ENCODE measurements at regions not wholly inside any gene's neighbourhood (a gene's known extent, or its start where the extent isn't known, plus 50 kb on each side); places are given as distances from the start of the nearest gene placed in this dataset.
"Not testable (repeated sequence)": the region's sequence is repeated elsewhere in the genome, so short reads cannot be mapped to it uniquely, and the experiment has no call there.

DNA sequence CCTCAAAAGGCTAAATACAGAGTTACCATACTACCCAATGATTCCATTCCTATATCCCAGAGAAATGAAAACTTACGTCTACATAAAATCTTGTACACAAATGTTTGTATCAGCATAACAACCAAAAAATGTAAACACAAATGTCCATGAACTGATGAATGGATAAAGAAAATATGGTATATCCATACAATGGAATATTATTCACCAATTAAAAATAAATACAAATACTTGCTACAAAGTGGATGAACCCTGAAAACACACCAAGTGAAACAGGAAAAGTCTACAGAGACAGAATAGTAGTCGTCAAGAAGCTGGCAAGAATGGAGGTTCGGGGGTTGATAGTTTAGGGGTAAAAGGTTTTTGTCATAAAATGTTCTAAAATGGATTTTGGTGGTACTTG, 54.0 kb upstream of the ANKRD28 start:
- DNase-seq (ENCODE audit: extremely low spot score, insufficient read length, low read depth) (no peak), FAIRE-seq (no peak)

DNA sequence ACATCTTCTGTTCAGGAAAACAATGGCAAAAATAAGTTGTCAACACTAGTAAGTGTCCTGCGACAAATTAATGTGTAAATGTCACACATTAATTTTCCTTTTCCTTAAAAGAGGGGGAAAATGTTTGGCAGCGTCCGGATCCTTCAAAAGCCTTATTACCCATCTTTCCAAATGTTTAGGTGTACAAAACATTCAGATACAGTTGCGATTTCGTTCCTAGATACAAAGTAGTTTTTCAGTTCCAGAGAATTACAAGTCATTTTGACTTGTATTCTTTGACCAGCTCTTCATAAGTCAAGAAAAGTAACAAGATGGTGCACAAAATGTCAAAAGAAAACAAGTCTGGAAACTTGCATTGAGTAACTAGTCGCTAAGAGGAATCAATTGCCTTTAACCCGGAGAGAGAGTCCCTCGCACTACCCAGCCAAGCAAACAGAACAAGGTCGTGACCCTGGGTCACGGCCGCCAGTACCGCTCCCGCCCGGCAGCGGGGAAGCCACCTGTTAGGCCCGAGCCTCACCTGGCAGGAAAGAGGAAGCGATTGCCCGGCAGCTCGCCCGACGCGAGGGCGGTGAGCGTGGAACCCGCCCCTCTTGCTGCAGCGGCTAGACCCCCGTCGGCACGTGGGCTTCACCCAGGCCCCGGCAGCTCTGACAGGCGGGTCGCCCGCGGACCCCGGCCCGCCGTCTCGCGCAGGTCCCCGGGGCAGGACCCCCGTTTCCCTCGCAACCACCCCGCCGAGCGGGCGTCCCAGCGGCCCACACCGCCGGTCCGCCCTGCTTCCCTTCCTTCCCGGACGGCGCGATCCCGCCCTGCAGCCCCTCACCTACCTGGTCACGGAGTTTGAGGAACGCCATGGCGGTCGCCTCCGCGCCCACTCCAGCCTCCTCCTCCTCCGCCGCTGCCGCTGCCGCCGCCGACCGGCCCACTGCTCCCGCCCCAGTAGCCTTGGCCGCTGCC, 61.0 kb upstream of the ANKRD28 start:
- DNase-seq (ENCODE audit: extremely low spot score, insufficient read length, low read depth) = peak; percentile 40
- peak; percentile 83 for FAIRE-seq

DNA sequence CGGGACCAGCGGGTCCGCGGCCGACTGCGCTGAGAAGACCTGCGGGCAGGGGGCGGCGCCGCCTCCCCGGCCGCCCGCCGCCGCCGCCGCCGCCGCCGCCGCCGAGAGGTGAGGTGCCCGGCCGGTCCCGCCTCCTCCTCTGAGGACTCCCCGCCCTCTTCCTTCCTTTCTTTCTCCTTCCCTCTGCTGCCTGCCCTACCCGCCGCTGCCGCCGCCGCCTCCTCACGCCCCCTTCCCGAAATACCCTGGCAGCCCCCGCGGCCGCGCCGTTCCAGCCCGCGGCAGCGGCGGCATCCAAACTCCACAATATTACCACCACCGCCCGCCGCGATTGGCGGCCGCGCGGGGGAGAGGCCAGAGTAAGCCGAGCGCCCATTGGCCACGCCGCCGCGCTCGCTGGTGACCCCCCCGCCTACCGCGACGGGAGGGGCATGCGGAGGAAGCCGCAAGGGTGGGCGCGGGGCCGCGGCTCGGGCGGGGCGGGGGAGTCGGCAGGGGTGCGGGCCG, 61.8 kb upstream of the ANKRD28 start:
- peak; percentile 63 for FAIRE-seq
- peak; percentile 78 for DNase-seq (ENCODE audit: extremely low spot score, insufficient read length, low read depth)

DNA sequence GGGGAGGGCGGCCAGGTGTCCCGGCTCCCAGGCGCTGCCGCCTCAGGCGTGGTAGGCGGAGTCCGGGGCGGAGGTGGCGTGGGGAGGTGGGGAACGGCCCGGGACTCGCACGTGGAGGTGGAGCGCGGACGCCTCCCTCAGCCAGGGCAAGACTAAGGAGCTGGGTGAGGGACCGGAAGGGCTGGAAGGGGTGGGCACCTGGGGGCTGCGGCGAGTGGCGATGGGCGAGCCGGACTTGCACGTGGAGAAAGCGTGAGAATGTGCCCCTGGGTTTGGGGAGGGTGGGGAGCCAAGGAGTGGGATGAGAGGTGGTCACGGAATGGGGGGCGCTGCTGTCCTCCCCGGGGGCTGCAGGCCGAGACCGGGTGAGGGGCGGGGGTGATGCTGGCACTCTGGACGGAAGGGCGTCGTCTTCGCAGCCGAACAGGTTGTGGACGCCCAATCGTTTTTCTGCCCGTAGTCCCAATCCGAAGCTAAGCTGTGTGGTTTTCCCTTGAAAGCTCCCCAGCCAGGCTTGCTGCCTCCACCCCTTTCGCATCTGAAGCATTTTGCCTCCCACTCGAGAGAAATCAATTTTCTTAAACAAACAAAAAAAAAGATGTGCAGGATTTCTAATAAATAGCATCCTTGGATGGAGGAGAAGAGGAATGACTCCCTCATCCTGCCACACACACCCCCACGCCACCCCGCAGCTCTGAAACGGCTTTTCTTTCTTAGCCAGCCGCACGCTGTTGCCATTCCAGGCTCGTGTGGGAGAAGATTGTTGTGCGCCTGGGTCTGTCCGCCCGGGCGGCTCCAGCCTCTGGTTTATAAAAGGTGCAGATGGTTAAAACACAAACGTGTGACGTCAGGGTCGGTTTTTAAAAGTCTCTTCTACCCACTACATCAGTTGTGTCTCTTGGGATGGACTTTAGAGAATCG, 62.5 kb upstream of the ANKRD28 start:
- FAIRE-seq (no peak), DNase-seq (ENCODE audit: extremely low spot score, insufficient read length, low read depth) (no peak)

DNA sequence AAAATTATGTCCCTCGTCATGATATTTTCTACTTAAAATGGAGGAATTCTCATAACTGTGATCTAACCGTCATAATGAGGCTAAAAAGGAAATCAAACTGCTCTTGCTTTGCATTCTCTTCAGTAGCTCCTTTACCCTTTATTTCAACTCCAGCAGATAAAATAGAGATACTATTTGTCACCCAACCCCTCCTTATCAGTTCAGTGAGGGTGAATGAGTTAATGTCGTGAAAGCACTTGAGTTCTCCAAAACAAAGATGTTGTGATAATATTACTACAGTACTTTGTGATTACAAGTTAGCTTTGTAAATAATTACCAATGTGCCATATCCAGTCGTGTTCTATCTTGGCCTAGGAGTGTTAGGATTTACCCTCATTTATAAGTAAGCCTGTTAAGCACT, 63.4 kb upstream of the ANKRD28 start:
- no peak for FAIRE-seq
- DNase-seq (ENCODE audit: extremely low spot score, insufficient read length, low read depth) = no peak

DNA sequence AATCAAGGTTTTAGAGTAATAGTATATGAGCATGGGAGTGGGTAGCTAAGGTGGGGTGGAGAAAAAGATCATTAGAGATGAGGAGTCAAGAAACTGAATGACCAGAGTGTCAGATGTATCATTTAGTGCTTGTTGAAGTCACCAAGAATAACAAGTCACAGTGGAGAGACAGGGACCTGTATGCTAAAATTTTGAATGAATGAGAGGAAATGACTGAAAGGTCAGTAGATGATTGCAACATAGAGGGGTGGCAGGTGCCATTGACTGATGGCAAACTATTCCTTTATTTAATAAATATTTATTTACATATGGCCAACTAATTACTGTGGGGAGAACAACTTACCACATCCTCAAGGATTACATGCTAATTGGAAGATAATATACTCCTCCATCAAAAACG, 75.0 kb upstream of the ANKRD28 start:
- DNase-seq (ENCODE audit: extremely low spot score, insufficient read length, low read depth) (no peak), FAIRE-seq (no peak)

DNA sequence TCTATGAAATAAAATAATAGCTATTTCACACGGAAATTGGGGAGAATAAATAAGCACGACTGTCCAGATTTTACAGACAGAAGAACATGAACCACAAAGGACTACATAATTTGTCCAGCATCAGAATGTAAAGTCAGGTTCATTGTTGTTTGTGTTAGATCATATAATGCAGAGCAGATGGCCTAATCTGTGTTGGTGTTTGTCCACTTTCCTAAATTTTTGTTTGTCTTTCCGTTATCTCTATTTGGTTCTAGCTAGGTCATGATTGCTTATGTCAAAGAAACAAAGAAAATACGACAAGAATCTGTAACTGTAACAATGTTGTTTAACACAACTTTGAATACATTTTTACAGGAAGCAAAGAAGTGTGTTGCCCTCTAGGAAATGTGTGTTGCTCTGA, 75.6 kb upstream of the ANKRD28 start:
- DNase-seq (ENCODE audit: extremely low spot score, insufficient read length, low read depth) = no peak
- no peak for FAIRE-seq

DNA sequence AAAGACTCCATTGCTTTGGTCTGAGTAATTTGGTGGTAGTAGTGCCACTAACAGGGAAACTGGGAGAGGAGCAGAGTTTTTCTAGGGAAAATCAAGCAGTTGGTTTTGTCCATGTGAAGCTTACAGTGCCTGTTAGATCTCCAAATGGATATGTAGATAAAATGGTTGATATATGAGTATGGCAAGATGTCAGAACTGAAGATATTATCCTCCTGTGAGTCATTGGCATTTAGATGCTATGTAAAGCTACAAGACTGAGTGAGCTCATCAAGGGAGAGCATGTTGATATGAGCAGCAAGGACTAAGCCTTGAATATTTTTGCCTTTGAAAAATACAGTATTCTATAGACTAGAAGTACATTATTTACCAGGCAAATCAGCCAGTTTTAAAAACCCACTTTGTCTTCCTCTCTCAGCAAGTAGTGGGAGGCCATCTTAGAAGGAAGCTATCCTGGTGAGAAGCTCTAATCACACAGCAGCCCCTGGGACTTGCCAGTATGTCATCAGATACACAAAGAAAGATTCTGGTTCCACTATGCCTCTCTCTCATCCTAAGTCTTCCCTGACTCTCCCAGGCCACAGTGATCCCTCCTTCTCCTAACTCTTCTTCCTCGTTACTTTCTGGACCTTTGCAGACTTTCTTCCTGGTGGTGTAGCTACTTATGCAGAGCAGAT, 77.4 kb upstream of the ANKRD28 start:
- DNase-seq (ENCODE audit: extremely low spot score, insufficient read length, low read depth) (no peak), FAIRE-seq (no peak)

DNA sequence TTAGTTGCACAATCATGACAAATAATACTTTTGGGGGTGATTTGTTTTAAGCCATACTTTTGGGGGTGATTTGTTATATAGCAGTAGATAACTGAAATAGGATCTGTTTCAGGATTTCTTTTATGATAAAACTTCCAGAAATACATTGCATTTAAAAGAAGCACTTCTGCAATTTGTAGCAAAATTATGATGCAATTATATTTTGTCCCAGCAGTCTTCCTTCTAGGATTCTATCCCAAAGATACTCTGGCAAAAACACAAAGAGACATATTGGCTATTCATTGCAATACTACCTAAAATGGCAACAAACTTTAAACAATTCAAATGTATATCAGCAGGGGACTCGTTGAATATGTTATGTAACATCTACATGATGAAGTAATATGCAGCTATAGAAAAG, 78.9 kb upstream of the ANKRD28 start:
- no peak for FAIRE-seq
- no peak for DNase-seq (ENCODE audit: extremely low spot score, insufficient read length, low read depth)

DNA sequence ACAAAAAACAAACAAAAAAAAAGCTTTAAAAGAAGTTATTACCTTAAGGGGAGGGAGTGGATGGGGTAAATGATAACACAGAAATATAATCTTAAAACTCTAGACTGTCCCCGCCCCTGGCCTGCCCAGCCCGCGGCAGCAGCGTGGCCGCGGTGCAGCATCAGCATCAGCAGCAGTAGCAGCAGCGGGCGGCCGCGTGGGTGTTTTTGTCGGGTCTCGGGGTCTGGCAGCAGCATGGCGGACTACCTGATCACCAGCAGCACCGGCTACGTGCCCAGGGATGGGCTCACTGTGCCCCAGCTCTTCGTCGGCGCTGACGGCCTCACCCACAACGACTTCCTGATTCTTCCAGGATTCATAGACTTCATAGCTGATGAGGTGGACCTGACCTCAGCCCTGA, 80.0 kb upstream of the ANKRD28 start:
- no peak for DNase-seq (ENCODE audit: extremely low spot score, insufficient read length, low read depth)
- no peak for FAIRE-seq

DNA sequence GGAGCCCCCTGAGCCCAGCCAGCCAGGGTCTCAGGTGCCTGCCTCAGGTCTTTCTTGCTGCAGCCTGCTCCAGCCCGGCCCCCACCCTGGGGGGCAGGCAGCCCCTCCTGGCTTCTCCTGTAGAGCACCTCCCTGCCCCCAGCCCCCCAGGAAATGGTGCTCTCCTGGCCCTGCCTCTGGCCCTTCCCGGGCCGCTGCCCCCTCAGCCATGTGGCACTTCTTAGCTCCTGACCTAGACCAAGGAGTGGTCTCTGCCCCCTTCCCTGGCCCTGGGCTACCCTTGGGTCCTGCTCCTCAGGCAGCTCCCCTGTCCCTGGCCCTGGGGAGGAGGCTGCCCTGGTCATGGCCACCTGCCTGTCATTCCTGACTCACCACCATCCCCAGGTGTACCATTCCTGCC, 82.0 kb upstream of the ANKRD28 start:
- DNase-seq (ENCODE audit: extremely low spot score, insufficient read length, low read depth); FAIRE-seq: not testable (repeated sequence)

DNA sequence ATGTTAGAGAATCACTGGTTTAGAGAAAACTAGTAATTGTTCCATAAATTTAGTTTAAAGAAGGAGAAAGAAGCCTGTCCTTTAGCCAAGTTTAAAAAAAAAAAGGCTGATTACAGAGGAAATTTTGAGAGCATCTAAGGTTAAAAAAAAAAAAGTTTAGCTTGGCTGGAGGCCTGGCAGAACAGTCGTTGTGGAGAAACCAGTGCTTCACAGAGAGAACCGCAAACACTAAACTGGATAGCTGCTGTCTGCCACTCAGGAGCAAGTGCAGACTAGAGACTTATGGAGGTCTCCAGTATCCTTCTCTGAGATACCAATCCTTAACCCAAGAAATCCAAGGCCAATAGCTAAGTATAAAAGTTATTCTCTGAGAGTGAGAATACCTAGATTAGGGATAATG, 84.8 kb upstream of the ANKRD28 start:
- no peak for FAIRE-seq
- no peak for DNase-seq (ENCODE audit: extremely low spot score, insufficient read length, low read depth)

DNA sequence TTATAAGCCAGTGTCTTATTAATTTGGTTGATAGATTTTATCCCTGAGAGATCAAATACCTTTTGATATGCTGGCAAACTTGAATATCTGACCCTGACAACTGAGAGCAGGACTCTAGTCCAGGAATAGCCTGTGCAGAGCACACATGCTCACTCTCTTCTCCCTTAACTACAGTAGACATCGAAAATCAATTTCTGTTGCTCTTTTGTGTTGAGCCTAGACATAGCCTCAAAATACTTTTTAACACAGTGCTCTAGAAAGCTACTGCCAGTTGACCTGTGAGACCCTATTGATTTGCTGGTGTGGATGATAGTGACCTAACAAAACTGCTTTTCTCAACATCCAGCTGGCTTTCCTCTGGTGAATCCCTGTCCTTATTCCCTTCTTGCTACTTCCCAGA, 86.4 kb upstream of the ANKRD28 start:
- FAIRE-seq = no peak
- no peak for DNase-seq (ENCODE audit: extremely low spot score, insufficient read length, low read depth)

DNA sequence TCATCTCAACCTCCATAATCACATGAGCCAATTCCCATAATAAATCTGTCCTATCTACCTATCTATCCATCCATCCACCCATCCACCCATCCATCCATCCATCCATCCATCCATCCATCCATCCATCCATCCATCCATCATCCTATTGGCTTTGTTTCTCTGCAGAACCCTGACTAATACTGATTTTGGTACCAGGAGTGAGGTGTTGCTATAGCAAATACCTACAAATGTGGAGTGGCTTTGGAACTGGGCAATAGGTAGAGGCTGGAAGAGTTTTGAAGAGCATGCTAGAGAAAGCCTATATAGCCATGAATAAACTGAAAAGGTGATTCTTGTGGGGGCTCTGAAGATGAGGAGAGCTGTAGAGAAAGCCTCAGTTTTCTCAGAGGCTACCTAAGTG, 88.7 kb upstream of the ANKRD28 start:
- FAIRE-seq (no peak), DNase-seq (ENCODE audit: extremely low spot score, insufficient read length, low read depth) (no peak)

DNA sequence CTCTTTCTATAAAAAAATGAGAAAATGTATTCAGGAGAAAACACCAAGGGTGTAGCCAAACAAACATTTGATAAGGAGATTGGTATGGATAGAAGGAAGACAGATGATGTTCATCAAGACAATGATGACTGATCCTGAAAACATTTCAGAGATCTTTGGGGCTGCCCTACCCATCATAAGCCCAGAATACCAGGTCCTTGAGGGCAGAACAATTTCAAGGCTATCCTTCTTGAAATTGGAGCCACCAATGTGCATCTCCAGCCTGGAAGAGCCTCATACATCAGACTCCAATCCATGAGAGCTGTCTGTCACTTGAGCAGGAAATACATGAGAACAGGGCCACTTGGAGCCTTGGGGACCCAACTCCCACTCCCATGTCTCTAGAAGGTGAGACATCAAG, 89.5 kb upstream of the ANKRD28 start:
- no peak for DNase-seq (ENCODE audit: extremely low spot score, insufficient read length, low read depth)
- FAIRE-seq = no peak

DNA sequence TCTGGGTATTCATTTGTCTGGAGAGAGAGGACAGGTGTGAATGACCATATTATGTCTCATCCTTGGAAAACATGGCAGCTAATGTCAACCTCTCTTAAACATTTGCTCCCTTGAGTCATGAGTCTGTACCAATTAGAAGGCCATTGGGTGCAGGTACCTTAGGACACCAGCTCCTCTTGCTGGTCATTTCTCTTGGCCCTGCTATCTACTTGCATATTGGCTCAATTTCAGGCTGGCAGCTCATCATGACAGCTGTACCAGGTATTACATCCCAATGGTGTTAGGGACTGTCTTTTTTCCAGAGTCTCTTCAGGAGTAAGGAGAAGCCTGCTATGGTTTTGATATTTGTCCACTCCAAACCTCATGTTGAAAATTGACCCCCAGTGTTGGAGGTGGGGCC, 92.2 kb upstream of the ANKRD28 start:
- FAIRE-seq (no peak), DNase-seq (ENCODE audit: extremely low spot score, insufficient read length, low read depth) (no peak)

DNA sequence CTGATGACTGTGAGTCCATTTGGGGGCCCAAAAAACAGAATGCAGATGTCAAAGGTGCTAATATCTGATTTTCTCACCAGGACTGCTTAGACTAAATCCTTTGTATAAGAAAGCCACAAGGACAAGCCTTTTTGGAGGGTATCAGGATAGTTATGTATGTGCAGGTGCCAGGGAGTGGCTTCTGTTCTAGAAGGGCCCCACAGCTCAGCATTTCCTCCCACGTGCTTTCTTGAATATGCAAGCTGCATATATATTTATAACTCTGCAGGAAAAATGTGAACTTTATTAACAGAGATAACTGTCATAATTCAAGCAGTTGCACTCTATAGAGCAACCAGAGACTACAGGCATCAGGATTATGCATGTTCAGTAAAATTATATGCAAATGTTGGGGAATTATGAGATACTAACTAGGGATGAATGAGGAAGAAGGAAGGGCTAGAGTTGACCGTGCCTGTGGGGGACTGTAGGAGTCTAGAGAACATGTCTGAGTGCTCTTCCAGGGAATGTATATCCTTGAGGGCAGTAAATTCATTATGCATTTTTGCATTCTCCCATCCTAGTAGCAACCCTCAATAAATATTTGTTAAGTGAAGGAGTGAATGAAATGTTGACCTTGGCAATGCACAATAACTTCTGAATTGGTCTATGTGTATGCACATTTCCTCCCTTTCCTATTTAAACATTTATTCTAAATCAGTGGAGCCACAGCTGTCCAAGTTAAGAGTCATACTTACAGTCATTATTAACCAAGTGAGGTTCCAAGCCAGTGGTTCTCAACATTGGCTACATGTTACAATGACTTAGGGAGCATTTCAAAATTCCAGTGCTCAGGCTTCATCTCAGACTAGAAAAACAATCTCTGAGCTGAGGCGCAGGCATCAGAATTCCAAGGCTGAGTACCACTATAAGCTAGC, 94.8 kb upstream of the ANKRD28 start:
- no peak for DNase-seq (ENCODE audit: extremely low spot score, insufficient read length, low read depth)

DNA sequence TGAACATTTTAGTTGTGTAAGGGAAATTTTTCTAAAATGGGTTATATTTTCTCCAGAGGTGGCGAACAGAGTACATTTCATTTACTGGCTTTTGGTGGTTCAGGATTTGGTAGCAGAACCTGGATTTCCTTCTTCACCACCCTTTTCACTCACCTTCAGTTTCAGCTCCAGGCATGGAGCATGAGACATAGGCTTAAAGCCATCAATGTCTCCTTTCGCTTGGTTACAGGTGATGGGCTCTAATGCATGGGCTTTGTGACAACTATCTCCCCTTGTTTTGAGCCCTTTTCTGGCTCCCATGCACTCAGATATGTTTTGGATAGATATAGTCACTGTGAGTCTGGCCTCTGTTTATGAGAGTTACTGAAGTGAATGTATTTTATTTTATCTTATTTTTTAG, 96.6 kb upstream of the ANKRD28 start:
- no peak for DNase-seq (ENCODE audit: extremely low spot score, insufficient read length, low read depth)
- FAIRE-seq = no peak

More for the DNA sequence above, 94.8 kb upstream of the ANKRD28 start:
- no peak for FAIRE-seq

DNA sequence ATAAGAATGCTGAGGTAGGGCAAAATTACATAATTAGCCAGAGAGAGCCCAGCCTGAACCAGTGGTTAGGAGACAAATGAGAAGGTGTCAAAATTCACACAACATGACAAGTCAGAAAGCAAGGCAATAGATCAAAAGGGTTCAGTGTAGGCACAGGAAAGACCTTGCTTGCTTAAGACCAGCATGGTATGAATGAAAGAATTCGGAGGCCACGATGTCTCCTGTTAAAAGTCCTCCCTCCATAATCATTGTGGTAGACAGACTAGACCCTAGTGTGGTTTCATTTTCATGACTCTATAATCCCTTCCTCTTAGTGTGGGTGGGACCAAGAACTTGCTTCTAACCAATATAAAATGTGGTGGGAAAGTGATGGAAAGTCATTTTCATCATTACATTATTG, 98.7 kb upstream of the ANKRD28 start:
- FAIRE-seq (no peak), DNase-seq (ENCODE audit: extremely low spot score, insufficient read length, low read depth) (no peak)
